ENCODE measurements at regions not wholly inside any gene's neighbourhood (a gene's known extent, or its start where the extent isn't known, plus 50 kb on each side); places are given as distances from the start of the nearest gene placed in this dataset.

GRCh38 chr4:82138374-82138773 is 235.4 kb downstream of the HNRNPD start:
- Mint-ChIP-seq H3K36me3 (no peaks in the 10 kb centered on the region), H3K4me1 (peaks cover 8 to 9% of the 10 kb centered on the region in 2 donors), H3K27me3 (ENCODE audit: low read depth in 2 of 2) (no peaks in the 10 kb centered on the region), H3K4me3 (no peak overlapping the region), H3K9me3 (no peaks in the 10 kb centered on the region), H3K27ac (no peak overlapping the region)
- Histone ChIP-seq H3K27ac (ENCODE audit: low read length) (no peak overlapping the region), H3K4me3 (ENCODE audit: low read length) (no peak overlapping the region), H3K4me1 (ENCODE audit: control insufficient read depth, insufficient read depth, low read length) (no peaks in the 10 kb centered on the region), H3K36me3 (ENCODE audit: control insufficient read depth, insufficient read depth, low read length) (no peaks in the 10 kb centered on the region), H3K27me3 (ENCODE audit: control insufficient read depth, insufficient read depth, low read length) (no peaks in the 10 kb centered on the region), H3K9me3 (ENCODE audit: control insufficient read depth, insufficient read depth, low read length) (no peaks in the 10 kb centered on the region)
- intact Hi-C loops (cut with micrococcal nuclease) = no loop called here
- no peak for ATAC-seq
- no peak for TF ChIP-seq CTCF (IDR thresholded peaks at IDR 0.05)
- DNase-seq = no peak
- WGBS (ENCODE audit: insufficient coverage) = 74% methylated on average over 4 of the region's 4 CpGs

DNA sequence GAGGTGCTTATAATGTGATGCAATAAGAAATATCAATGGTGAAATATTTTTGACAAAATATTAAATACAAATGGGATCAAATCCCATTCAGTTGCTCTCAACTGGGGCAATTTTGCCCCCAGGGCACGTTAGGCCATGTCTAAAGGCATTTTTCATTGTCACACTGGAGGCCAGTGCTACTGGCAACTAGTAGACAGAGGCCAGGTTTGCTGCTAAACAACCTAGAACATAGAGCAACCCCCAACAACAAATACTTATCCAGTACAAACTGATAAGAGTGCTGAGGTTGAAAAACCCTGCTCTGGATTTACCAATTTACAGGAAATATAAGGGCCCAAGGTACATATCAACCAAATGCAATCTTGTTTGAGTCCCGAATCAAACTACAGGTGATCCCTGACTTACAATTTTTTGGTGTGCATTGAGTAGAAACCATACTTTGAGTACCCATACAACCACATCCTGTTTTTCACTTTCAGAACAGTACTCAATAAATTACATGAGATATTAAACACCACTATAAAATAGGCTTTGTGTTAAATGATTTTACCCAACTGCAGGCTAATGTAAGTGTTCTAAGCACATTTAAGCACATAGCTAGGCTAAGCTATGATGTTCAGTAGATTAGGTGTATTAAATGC is 237.5 kb downstream of the HNRNPD start:
- Mint-ChIP-seq H3K4me1 (peaks cover 8 to 9% of the 10 kb centered on the region in 2 donors), H3K36me3 (no peaks in the 10 kb centered on the region), H3K9me3 (no peaks in the 10 kb centered on the region), H3K27ac (no peak overlapping the region), H3K27me3 (ENCODE audit: low read depth in 2 of 2) (no peaks in the 10 kb centered on the region), H3K4me3 (no peak overlapping the region)
- DNase-seq (peak in 1 of 2 donors; percentile 37), ATAC-seq (no peak)
- Histone ChIP-seq H3K27me3 (ENCODE audit: control insufficient read depth, insufficient read depth, low read length) (no peaks in the 10 kb centered on the region), H3K27ac (ENCODE audit: low read length) (no peak overlapping the region), H3K9me3 (ENCODE audit: control insufficient read depth, insufficient read depth, low read length) (no peaks in the 10 kb centered on the region), H3K4me3 (ENCODE audit: low read length) (no peak overlapping the region), H3K4me1 (ENCODE audit: control insufficient read depth, insufficient read depth, low read length) (no peaks in the 10 kb centered on the region), H3K36me3 (ENCODE audit: control insufficient read depth, insufficient read depth, low read length) (no peaks in the 10 kb centered on the region)
- 29% methylated on average over 2 of the region's 2 CpGs for WGBS (ENCODE audit: insufficient coverage)
- TF ChIP-seq CTCF (IDR thresholded peaks at IDR 0.05) = no peak
- intact Hi-C loops (cut with micrococcal nuclease) = no loop called here

GRCh38 chr4:82128355-82128754 is 245.4 kb downstream of the HNRNPD start:
- ATAC-seq = no peak
- Histone ChIP-seq H3K4me3 (ENCODE audit: low read length) (no peak overlapping the region), H3K27ac (ENCODE audit: low read length) (no peak overlapping the region), H3K9me3 (ENCODE audit: control insufficient read depth, insufficient read depth, low read length) (no peaks in the 10 kb centered on the region), H3K4me1 (ENCODE audit: control insufficient read depth, insufficient read depth, low read length) (no peaks in the 10 kb centered on the region), H3K27me3 (ENCODE audit: control insufficient read depth, insufficient read depth, low read length) (no peaks in the 10 kb centered on the region), H3K36me3 (ENCODE audit: control insufficient read depth, insufficient read depth, low read length) (no peaks in the 10 kb centered on the region)
- Mint-ChIP-seq H3K9me3 (no peaks in the 10 kb centered on the region), H3K4me3 (no peak overlapping the region), H3K27ac (no peak overlapping the region), H3K4me1 (no peaks in the 10 kb centered on the region), H3K36me3 (no peaks in the 10 kb centered on the region), H3K27me3 (ENCODE audit: low read depth in 2 of 2) (peaks cover 0 to 4% of the 10 kb centered on the region in 2 donors)
- intact Hi-C loops (cut with micrococcal nuclease) = no loop called here
- WGBS (ENCODE audit: insufficient coverage) = 91% methylated on average over 4 of the region's 4 CpGs
- TF ChIP-seq CTCF (IDR thresholded peaks at IDR 0.05) = no peak
- DNase-seq = no peak

GRCh38 chr4:82126512-82127040 is 247.2 kb downstream of the HNRNPD start:
- Histone ChIP-seq H3K4me3 (ENCODE audit: low read length) (no peak overlapping the region), H3K36me3 (ENCODE audit: control insufficient read depth, insufficient read depth, low read length) (no peaks in the 10 kb centered on the region), H3K27ac (ENCODE audit: low read length) (no peak overlapping the region), H3K27me3 (ENCODE audit: control insufficient read depth, insufficient read depth, low read length) (no peaks in the 10 kb centered on the region), H3K9me3 (ENCODE audit: control insufficient read depth, insufficient read depth, low read length) (no peaks in the 10 kb centered on the region), H3K4me1 (ENCODE audit: control insufficient read depth, insufficient read depth, low read length) (no peaks in the 10 kb centered on the region)
- no peaks in the 10 kb centered on the region for H3K9me3 Mint-ChIP-seq
- H3K4me1 Mint-ChIP-seq = no peaks in the 10 kb centered on the region
- WGBS (ENCODE audit: insufficient coverage) = 61% methylated on average over 4 of the region's 5 CpGs
- no peaks in the 10 kb centered on the region for H3K36me3 Mint-ChIP-seq
- TF ChIP-seq CTCF (IDR thresholded peaks at IDR 0.05) = no peak
- ATAC-seq (no peak), DNase-seq (no peak)
- H3K27ac Mint-ChIP-seq = no peak overlapping the region
- H3K4me3 Mint-ChIP-seq = no peak overlapping the region
- intact Hi-C loops (cut with micrococcal nuclease) = no loop called here
- H3K27me3 Mint-ChIP-seq (ENCODE audit: low read depth in 2 of 2) = peaks cover 0 to 4% of the 10 kb centered on the region in 2 donors

All from natural killer cell (primary cell).